GM19238 (cell line): ENCODE measurements at regions not wholly inside any gene's neighbourhood (a gene's known extent, or its start where the extent isn't known, plus 50 kb on each side); places are given as distances from the start of the nearest gene placed in this dataset.

ENCODE experiments used
- DNase-seq: peaks from one replicate; pipeline ENCODE4 v3.0.0; 2011; ENCODE audit warnings: low spot score; ENCODE audit not compliant: insufficient read length

DNA sequence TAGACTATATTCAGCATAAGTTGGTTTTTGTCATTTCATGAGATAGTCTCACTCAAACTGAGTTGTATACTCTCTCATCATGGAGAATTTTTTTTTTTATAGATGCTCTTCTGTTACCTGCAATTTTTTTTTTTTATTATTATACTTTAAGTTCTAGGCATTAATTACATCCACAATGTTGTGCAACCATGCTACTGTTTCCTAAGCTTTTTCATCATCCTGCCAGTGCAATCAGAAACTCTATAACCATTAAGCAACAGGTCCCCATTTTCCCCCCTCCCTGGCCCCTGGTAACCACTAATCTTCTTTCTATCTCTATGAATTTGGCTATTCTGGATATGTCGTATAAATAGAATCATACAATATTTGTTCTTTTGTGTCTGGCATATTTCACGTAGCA, 321.6 kb downstream of the STIM2 start:
- no peak for DNase-seq

DNA sequence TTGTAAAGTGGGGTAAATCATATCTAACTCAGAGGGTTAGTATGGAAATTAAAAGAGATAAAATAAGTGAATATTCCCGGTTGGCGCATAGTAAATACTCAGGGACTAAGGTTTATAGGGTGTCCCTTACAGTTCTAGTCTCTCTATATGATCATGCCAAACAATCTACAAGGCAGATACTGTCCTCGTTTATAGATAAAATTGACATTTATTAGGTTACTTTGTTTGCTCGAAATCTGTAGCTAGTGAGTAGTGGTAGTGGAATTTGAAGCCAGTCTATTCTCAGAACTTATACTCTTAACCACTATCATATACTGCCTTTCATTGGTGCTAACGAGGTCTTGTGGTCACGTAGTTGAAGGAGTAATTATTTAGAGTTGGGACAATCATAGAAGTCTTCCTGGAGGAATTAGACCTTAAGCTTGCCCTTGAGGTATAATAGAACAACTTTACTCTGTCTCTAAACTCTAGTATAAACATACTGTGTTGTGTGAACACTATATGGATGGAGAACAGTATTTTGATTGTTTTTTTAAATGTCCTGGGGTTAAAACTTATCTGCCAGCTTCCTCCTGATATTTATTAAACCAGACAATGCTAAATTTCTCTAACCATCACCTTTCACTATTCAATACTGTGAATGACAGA, 324.0 kb downstream of the STIM2 start:
- no peak for DNase-seq

DNA sequence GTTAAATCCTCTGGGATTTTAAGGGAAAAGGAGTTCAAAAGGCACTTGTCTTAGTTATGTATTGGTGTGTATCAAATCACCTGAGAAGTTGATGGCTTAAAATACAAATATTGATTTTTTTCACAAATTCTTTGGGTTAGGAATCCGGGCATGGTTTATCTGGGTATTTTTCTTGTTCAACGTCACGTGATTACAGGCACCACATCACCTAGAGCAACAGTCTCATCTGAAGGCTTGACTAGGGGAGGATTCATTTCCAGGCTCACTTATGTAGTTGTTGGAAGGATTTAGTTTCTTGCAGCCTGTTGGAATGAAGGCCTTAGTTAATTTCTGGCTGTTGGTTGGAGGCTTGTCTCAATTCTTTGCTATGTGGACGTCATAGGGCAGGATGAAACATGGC, 326.1 kb downstream of the STIM2 start:
- no peak for DNase-seq

DNA sequence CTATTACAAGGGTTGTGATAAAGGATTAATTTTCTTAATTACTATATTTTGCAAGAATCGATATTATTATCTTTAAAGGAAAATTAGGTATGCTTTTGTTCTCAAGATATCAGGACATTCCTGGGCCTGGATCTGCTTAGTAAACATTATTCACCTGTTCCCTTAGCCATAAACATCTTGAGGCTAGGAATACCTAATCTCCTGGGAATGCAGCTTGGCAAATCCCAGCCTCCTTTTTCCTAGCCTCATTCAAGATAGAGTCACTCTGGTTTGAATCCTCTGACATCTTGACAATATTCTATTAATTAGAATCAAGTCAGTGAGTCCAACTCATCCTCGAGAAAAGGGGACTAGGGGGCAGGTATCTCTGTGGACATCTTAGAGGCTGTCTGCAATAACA, 327.1 kb downstream of the STIM2 start:
- no peak for DNase-seq

DNA sequence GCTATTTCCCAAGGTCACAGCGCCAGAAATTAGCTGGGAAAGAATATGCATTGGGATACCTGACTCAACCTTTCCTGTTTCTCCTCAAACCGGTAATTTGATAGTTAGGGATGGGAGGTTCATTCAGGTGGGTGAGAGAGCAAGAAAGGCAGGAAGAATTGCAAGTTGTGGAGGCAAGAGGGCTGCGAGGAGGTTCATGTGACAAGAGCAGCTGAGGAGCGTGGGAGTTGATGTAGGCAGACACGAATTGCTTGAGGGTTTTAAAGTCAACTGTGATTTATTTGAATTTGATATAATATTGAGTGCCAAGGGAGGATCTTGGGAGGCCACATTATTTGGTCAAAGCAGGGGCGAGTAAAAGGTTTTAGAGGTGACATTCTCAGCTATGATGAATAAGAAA, 329.0 kb downstream of the STIM2 start:
- DNase-seq, result no peak

DNA sequence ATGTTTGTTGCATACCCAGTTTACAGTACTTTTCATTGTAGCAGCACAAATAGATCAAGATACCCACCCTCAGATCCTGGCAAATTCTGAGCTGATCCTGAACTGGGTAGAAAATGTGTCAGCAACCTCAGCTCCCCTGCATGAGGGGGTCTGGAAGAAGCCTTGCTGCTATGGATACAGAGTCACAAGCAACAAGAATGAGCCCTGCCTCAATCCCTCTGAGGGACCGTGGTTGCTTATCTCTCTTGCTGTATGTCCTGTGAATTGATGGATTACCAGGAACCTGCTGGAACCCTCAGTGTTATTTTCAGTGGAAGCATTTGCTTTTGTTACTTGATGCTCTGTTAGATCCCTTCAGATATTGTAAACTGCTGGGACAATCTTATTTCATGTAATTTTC, 331.0 kb downstream of the STIM2 start:
- no peak for DNase-seq

DNA sequence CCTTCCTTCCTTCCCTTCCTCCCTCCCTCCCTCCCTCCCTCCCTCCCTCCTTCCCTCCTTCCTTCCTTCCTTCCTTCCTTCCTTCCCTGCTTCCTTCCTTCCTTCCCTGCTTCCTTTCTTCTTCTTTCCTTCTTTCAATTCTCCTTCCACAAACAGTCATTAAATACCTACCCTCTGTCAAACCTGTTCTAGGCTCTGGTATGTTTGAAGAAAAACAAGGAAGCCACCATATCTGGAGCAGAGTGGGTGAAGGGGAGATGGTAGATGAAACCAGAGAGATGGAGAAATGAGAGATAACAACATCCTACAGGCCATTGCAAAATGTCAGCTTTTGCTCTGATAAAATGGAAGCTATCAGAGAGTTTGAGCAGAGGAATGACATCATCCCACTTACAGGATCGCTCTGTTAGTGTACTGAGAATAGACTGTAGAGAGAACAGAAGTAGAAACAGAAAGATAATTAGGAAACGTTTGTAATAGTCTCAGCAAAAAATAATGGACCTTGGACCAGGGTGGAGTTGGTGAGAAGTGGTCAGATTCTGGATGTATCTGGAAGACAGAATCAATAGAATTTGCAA, 334.0 kb downstream of the STIM2 start:
- no peak for DNase-seq

DNA sequence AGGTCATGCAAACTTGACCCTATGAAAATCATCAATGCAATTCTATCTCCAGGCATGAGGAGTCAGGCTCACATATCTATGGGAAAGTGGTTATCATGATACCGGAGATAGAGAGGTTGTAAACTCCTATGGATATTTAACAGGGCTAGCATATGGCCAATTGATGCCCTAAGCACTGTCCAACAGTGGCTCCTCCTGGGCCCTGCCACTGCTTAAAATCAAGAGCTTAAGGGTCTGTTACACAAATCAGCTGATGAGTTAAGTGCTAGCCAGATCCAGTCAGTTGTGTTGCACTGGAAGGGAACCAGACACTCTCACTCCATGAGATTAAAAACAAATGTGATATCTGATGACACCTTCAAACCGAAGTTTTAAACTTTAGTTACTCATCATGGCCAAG, 337.6 kb downstream of the STIM2 start:
- DNase-seq, result no peak

DNA sequence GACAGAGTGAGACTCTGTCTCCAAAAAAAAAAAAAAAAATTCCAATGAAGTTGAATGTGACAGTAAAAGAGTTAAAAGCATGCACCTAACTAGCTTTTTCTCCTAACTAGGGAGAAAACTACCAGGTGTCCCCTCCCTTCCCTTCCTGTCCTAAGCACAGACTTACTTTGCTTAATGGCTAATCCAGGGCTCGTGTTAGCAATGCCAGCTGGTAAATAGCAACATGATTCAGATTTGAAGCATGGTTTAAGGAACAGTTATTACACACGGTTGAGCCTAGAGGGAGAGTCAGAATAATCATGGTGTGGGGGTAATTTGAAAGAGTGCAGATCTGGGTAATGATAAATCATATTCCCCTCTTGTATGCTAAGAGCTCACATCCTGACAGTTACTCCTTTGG, 338.3 kb downstream of the STIM2 start:
- DNase-seq, result no peak

DNA sequence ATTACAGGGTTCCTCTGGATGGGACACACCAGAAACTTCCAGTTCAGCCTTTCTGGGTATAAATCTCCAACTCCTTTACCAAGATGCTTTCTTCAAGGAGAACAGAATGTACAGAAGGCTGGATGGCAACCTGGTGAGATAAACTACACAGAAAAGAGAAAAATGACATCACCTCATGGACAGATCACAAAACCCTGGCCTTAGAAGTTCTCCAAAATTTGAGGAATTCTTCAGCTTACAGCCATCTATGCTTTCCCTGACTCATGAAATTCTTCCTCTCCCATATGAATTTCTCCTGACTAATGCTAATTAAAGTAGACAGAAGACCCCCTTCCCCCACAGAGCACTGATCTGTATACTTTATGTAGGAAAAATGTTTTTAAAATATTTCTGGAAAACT, 345.4 kb downstream of the STIM2 start:
- DNase-seq, result no peak

DNA sequence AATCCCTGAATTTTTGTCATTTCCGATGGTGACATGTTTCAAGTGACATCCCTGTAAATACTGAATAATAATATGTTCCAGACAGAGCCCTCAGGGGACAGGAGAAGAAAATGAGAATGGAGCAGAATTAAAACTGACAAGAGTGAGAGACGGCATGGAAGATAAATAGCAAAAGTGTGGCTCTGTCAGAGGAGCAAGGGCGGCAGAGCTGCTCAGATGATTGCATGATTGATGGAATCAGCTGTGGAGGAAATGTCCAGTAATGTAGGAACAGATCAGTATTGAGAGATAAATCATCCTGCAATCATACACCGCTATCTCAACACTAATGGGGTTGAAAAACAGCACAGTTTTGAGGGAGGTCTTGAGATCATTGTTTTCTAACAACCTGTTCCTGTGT, 350.3 kb downstream of the STIM2 start:
- no peak for DNase-seq

DNA sequence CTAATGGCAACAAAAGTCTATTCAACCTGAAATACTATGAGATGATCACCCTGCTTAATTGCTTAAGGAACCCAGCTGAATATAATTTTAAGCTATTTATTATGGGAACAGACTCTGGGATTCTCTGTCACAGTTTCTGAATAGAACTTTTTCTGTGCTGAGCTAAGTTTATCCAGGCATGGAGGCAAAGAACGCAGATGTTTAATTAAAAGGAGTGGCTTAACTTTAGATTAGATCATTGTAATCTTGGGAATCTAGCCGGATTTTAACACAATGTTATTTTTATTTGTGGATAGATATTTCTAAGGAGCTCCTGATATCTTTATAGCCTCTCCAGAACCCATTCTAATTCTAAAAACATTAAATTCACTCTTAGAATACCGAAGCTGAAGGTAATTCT, 353.4 kb downstream of the STIM2 start:
- DNase-seq, result no peak

DNA sequence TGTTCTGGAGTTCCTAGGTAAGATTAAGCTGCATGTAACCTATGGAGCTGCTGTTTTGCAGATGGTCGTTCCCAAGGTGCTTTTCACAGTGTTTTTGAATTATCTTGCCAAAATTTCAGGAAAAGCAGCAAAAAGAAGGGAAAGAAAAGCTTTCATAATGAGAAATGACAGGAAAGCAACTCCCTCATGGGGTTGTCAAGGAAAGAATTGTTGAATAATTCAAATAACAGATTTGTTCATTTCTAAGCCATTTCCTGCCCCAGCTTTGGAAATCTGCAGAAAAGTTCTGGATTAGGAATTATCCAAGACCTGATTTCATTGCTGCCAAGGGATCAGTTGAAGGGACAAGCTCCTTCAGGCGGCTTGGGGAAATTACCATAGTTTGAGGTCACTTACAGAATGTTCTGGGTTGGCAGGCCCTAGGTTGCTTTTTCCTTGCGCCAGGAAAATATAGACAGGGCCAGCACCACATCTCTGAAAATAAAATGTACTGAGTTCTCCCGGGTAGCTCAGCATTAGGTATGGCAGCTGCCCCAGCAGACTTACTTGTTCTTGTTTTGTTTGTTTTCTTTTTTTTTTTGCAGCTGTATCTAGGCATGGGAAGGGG, 354.7 kb downstream of the STIM2 start:
- DNase-seq, result no peak

DNA sequence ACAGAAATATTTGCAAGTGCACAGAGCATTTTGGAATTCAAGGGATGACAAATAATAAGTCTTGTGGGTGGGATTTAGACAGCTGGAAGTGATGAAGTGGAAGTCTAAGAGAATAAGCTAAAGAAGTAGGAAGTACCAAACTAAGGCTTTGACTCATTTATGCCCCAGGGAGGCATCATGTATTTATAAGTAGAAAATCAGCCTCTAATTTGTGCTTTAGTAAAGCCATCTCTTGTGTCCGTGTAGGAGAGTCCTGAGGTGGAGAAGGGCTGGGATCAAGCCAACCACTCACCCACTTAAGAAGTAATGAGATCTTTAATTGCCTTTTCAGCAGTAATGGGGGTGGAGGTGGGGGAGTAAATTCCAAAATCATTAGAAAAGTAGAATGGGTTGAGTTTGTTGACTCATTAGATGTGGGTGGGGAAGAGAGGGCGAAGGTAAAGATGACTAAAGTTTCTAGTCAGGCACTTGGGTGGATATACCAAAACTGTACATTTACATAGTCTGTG, 356.7 kb downstream of the STIM2 start:
- no peak for DNase-seq

DNA sequence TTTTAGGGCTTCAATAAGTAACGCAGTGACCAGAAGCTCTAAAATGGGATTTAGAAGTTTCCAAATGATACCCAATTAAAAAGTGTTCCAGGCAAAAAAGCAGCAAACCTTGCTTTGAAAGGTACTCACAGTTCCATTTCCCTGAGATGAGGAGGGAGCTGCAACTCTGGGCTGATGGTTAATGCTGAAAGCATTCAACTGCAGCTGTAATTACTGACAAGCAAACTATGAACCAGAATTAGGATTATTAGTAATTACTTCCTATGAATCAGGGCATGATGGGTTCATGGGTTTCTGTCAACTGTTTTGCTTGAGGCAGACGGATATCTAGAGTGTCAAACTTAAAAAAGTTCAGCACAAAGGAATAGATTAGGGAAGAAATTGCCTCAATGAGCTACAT, 357.4 kb downstream of the STIM2 start:
- no peak for DNase-seq

DNA sequence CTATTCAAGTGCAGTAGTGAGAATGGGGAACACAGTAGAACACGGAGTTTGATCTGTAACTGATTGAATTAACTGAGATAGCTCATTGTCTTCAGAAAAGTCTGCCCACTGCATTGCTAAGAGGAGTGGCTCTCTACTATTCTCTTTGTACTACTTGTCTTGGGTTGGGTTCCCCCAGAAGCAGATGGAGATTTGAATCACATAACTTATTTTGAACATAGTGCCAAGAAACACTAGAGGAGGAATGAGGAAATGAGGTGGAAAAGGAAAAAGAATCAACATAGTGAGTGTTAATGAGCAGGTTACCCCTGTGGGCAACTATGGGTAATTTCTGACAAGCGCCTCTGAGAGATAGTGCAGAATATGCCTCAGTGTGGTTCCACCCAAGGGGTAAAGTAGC, 362.7 kb downstream of the STIM2 start:
- DNase-seq, result no peak

DNA sequence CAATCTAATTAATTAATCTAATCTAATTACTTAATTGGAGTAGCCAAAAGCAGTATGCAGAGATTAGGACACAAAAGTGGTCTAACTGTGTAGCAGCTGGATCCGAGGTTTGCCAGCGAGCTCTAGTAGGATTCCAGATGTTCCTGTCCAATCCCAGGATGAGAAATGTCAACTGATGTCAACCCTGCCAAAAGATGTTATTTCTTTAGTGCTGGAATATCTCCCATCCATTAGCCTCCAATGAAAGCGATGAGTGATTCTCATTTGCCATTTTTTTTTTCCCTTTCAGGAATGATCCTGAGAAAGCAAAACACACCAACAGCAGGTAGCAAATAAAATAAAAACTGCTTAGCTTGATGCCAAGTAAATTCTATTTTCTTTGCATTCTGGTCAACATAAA, 372.9 kb downstream of the STIM2 start:
- no peak for DNase-seq

DNA sequence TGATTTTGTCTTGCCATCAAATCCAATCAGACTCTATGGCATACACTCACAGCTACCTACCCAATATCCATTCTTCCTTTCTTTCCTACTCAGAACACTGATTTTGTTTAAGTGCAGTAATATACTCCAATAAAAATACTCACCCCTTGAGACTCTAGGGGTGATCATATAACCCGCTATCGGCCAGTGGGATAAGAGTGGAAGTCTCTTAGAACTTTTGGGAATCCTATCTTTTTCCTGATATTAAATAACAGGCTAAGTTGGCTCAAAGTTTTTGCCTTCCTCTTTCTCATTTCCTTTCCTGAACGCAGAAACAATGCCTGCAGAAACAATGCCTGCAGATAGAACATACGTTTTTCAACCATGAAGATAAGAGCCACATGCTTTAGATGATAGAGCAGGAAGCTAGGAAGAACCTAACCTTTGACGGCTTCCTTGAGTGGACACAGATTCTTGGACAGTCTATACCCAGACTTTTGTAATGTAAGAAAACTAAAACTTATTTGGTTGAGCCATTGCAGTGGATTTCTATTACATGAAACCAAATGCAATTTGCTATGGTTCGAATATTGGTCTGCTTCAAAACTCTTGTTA, 373.8 kb downstream of the STIM2 start:
- DNase-seq, result no peak

DNA sequence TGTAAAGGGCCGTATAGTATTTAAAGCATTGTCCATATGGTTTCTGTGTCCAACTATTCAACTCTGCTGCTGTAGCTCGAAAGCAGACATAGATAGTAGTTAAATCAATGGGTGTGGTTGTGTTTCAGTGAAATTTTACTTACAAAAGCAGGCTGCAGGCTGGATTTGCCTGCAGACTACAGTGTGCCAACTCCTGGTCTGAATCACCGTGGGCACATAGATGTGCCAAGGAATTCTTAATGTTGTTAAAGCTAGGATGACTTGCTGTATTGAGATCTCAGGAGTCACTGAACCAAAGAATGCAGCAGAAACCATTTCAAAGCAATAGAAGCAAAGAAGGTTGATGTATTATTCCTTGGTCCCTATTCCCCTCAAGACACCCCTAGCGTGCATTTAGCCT, 379.0 kb downstream of the STIM2 start:
- DNase-seq, result no peak

DNA sequence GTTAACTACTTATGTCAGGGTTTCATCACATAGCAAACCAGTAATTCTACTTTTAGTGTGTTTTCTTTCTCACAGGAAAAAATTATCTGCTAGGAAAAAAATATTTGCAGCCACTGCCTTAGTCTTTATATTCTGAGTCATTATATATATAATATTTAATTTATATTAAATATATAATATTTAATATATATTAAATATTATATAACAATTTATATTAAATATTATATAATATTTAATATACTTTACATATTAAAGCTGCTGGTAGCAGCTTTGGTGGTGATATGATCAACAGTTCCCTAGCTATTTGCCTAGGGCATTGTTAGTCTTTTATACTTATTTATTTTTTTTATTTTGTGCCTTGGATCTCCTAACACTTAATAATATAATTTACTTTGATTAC, 381.6 kb downstream of the STIM2 start:
- no peak for DNase-seq

DNA sequence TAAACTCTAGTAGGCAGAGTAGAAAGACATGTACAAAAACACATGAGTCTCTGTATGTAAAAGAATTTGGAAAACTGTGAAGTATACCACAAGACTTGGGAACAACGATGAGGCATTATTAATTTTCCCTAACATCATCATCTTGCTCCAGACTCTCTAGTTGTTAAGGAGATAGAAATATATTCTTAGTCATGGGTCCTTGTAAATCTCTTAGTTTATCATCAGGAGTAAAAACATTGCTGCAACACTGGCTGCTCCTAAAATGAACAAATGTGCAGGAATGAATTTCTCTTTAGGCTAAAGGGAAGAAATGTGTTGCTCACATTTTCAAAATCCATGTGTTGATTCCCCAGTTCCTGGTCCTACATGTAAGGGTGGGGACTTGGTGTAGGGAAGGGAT, 384.6 kb downstream of the STIM2 start:
- no peak for DNase-seq

DNA sequence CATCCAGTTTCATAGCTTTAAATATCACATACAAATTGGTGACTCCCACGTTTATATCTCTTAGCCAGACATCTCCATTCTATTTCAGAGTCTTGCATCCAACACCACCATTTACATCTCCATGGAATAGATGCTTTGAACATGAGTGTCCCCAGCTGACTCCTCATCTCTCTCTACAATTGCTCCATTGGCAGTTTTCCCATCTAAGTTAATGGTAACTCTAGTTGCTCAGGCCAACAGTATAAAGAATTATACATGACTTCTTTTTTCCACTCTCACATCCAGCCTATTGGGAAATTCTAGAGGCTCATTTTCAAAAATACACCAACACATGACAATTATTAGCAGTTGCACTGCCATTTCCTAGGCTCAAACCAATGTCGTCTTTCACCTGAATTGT, 388.2 kb downstream of the STIM2 start:
- no peak for DNase-seq

DNA sequence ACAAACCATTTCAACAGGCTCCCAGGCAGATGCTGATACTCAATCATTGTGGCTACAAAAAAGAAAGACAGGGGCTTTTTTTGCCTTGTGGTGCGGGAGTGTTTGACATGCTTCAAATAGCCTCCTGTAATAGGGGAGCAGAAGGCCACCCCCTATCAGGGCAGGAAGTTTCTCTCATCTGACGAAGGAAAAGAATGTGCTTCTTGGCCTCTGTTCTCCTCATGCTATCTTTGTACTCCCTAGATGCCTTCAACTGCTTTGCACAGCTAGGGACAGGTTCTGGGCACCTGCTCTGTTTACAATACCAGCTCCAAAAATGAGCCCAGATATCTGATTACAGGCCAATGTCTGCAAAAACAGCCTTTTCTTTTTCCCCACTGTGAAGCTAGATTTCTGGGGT, 391.1 kb downstream of the STIM2 start:
- no peak for DNase-seq
